HG03175 (cell line): ENCODE measurements at regions not wholly inside any gene's neighbourhood (a gene's known extent, or its start where the extent isn't known, plus 50 kb on each side); places are given as distances from the start of the nearest gene placed in this dataset.

ENCODE experiments used
- ATAC-seq: cut with Tn5 transposase; IDR thresholded peaks from one replicate; pipeline ENCODE4 v1.9.1; 2021; ENCODE audit warnings: mild to moderate bottlenecking, moderate library complexity; ENCODE audit not compliant: unreplicated experiment

DNA sequence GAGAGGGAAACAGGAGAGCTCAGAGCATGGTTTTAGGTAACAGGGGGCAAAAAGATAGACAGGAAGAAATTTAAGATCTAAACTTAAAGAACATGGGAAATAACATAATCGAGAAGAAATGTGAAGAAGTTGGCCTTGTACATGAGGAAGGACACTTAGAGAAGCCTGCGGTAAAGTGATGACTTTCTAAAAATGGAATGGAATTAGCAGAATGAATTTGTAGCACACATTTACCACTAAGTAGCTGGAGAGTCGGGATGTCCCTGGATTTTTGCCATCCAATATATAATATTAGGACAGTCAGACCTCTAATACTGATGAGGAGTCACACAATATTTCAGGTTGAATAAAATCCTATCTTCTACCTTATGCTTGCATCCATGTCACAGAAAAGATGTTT lies 77.7 kb upstream of the C1orf87 start:
- ATAC-seq, result no peak

DNA sequence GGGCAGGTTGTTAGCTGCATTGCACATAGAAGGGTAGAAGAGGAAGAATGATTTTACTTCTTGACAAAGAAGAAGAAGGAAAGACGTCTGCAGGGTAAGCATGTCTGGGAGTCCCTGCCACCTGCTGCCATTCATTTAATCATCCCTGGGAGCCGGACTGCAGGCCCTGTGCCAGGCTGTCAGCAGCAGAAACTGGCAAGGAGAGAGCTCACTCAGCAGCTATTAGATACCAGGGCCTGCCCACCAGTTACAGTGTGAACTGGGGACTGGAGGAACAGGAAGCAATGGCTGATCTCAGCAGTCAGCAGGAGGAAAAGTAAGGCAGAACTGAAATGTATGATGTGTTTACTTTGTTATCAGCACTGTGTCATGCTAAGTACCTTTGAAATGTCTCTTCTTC lies 75.7 kb upstream of the C1orf87 start:
- no peak for ATAC-seq

DNA sequence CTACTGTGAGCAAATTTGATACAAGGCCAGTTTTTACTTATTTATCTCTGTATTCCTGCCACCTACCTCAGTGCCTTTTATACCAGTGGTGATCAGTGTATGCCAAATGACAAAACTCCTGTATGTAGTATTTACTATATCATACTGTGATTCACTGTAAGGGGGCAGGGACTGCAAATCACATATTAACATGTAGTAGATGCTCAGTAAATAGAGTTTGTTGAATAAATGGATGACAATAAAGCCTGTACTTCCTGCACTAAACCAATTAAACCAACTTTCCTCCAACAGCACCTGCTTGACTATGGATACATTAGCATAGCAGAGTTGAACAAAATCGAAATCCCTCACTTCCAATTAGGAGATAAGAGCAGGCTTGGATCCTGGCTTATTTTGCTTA lies 73.3 kb upstream of the C1orf87 start:
- no peak for ATAC-seq

DNA sequence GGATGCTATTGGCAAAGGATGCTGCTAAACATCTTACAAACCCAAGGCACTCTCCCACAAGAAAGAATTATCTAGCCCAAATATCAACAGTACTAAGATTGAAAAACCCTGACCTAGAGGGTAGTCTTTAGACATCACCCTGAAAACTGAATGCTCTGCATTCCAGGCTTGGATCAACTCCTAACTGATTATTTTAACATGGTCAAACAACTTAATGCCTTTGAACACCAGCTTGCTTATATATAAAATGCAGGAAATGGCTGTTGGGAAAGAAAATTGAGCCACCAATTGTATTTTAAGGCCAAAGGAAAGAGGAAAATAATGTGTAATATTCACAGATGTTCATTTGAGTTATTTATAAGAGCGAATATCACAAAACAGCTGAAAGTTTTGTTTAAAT lies 72.2 kb upstream of the C1orf87 start:
- ATAC-seq, result no peak

DNA sequence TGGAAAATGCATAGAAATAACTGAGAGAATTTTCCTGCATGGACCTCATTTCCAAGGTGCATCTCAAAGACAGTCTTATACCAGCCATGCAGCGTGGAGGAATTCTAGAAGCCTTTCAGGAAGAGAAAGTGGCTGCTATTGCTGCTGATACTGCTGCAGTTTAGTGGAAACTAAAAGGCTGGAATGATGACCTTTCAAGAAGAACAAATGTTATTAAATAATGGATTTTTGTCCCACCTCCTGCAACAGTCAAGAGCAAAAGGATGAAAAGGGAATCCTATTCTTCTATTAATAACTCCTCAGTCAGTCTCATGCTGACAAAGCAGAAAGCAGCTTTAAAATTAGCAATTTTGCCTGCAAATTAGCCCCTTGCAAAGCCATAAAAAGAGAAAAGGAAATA lies 68.2 kb upstream of the C1orf87 start:
- ATAC-seq, result no peak

DNA sequence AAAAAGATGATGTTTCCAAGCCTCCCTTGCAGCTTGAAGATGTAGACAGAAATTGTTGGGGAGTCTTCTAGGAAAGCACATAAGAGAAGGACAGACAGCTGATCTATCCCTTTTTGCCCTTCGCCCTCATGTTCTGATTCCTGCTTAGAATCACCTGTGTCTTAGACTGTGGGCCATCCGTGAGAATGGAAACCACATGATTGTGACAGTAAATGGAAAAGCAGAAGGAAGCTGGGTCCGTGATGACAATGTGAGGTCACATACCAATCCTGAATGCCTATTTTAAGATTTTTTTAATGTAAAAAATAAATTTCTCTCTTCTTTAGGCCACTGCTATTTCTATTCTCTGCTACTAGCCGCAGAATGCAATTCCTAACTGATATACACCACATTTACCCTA lies 67.7 kb upstream of the C1orf87 start:
- no peak for ATAC-seq

DNA sequence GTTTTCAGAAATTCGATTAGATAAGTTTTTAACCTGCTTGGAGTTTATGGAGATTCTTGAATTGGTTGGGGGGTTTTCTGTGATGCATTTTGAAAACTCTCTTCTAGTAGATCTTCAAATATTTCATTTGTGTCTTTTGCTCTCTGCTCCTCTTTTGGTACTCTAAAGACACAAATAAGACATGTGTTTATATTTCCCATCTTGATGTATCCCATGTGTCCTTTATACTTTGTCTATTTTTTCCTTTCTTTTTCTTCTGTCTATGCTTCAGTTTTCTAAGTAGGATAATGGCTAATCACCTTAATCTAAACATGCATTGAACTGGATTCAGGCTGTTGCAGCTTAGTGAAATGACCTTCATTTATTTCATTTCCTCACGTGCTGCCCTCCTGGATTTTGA lies 63.8 kb upstream of the C1orf87 start:
- no peak for ATAC-seq

DNA sequence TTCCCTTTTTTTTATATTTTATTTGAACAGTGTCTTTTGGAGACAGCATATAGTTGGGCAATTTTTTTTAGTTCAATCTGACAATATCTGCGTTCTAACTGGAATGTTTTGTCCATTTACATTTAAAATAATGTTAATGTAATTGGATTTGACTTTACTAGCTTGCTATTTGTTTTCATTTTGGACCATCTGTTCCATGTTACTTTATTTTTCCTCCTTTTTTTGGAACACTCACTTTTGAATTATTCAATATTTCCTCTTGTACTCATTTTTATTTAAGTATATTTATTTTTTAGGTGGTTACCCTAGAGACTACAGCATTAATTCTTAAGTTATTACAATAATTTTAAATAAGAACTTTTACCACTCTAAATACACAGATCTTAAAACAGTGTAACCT lies 62.8 kb upstream of the C1orf87 start:
- no peak for ATAC-seq

DNA sequence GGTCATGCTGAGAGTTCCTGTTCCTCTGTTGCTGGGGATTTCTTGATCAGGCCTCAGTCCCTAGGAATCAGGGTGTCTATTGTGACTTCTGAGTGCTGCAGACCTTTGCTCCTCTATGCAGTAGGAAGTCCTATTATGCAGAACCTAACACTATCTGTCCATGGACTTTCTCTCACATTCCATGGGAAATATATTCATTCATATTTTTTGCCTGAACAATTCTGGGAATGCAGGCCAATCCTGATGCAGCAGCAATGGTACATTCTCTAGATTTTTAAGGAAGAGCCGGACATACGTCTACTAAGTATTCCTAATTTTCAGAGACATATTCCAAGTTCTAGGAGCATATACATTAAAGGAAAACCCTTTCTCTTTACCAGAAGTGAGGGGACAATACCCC lies 61.1 kb upstream of the C1orf87 start:
- no peak for ATAC-seq

DNA sequence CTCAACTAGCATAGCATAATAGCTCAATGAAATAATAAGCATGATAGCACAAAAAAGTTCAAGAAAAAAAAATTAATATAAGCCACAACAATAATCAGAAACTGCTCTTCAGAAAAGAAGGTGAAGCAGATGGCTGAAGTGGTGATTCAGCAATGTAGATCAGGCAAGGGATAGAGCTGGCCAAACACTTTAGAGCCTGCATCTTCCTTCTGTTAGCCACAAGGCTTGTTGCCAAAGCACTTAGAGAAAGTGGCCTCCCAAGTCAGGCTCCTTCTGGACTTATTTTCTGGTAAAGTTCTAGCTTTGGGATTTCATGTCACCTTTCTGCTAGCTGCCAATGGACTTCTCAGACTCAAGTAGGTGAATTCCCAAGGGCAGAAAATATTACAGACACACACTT lies 60.3 kb upstream of the C1orf87 start:
- ATAC-seq, result no peak

DNA sequence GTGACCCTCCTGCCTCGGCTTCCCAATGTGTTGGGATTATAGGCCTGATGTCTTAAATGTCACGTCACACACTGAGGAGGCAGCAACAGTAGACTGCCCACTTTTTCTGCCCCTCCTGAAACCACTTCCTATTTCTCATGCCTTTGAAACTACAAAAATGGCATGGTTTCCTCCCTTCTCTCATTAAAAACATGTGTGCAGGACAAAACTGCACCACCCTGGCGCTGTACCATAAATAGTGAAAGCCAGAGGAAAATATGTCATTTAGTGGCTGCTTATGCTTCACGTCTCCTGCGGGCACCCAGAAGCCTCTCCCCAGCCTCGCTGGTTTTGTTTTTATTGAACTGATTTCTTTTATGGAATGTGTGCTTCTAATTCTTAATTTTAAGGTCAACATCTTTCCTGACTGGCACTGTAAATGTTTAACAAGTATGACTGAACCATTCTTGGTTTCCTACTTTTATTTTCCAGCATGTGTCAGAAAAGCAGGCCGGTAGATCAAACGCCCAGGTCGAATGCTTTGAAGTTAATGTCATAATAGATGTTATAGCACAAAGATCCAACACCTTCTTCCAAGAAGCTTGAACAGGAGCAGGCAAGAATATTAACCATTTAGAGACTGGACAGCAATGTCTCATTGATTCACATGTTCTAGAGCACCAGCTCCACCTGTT lies 59.6 kb upstream of the C1orf87 start:
- no peak for ATAC-seq

DNA sequence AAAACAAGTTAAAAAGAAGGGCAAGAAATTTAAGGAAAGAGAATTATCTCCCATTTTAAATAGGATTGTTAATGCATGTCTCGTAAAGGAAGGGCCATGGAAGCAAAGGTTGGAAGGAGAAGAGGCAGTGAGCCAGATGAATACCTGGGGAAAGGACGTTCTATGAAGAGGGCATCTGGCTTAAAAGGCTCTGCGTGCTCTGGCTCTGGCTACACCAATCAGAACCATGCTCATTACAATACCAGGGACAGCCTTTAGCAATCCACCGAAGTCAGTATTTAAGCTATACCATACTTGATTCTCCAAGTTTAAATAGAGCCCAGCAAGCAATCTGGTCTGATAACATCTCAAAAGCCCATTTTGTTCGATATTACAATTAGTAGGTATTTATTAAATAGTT lies 58.5 kb upstream of the C1orf87 start:
- no peak for ATAC-seq

DNA sequence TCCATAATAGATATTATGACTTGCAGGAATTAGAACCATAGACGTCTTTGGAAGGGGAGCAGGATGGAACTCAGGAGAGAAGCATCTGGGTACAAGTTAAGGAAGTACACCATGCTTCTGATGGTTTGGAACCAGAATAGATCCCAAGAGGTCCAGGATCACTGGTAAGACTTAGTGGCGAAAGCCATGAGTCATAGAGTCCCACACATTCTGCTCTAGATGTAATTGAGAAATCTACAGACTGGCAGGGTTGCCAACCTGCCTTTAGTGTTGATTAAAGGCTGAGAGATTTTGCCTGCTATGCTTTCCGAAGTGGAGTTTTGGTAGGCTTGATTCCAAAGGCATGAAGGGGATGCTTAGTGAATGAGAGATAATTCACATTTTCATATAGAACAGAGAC lies 57.1 kb upstream of the C1orf87 start:
- no peak for ATAC-seq

DNA sequence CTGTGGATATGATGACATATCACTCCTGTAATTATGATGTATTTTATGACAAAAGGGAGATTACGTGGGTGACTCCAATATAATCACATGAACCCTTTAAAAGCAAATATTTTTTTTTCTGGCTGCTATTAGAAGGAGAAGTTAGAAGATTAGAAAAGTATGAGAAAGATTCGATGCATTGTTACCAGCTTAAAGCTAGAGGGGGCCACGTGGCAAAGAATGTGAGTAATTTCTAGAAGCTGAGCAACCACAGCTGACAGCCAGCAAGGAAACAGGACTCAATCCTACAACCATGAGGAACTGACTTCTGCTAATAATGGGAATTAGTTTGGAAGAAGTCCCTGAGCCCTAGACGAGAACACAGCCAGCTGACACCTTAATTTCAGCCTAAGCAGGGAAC lies 56.3 kb upstream of the C1orf87 start:
- no peak for ATAC-seq

DNA sequence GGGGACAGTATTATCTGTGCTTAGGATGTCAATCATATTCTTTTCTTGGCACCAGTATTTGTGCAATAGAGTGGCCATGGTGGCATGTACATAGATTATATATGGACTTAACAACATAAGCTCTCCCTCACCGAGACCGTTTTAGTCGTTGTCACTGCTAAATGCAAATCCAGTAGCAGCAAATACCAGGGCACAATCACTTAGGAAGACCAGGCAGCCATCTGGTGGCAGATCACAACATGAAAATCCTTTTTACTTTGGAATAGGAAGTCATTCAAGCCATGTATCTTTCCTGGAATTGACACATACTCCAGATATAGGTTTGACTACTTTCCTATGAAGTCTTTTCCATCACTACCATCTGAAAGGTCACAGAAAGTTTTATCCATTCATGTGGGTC lies 53.2 kb upstream of the C1orf87 start:
- ATAC-seq, result no peak
